Thyroid gland (tissue), 4 donors: ENCODE measurements at regions not wholly inside any gene's neighbourhood (a gene's known extent, or its start where the extent isn't known, plus 50 kb on each side); places are given as distances from the start of the nearest gene placed in this dataset.

Experiments
- DNase-seq, 2 donors: peaks; one replicate each; pipeline ENCODE4 v3.0.0-alpha.2; 2019
- H3K27ac ChIP-seq, 3 donors: fragments of 200-600 bp; sonication (generic); 1 replicate in 2 of 3; 2 replicates in 1 of 3; pipeline ENCODE4 v1.5.1; 2016 to 2019; ENCODE audit warnings: mild to moderate bottlenecking in 1 of 3, moderate library complexity in 1 of 3
- H3K27me3 ChIP-seq: fragments of 200-600 bp; sonication (generic); one replicate; pipeline ENCODE4 v1.5.1; 2019
- H3K36me3 ChIP-seq, 2 donors: fragments of 200-600 bp; sonication (generic); one replicate each; pipeline ENCODE4 v1.5.1; 2016 to 2019
- H3K4me1 ChIP-seq, 2 donors: fragments of 200-600 bp; sonication (generic); one replicate each; pipeline ENCODE4 v1.5.1; 2017 to 2019
- H3K4me3 ChIP-seq, 3 donors: fragments of 200-600 bp; sonication (generic); replicated peaks in 1 of 3; 1 replicate in 2 of 3; 2 replicates in 1 of 3; pipeline ENCODE4 v1.5.1; 2016; ENCODE audit warnings: mild to moderate bottlenecking in 1 of 3
- H3K9me3 ChIP-seq: fragments of 200-600 bp; sonication (generic); one replicate; pipeline ENCODE4 v1.5.1; 2017
- POLR2A ChIP-seq, 2 donors: fragments of 450-650 bp; IDR thresholded peaks; one replicate each; pipeline ENCODE4 v1.6.1; 2017; ENCODE audit warnings: antibody characterized with exemption in 2 of 2, mild to moderate bottlenecking in 2 of 2, moderate library complexity in 1 of 2
- WGBS, 2 donors: methylation state at CpG; one replicate each; pipeline ENCODE4 v1.1.5; 2017; 5-methylcytosine and 5-hydroxymethylcytosine counted together
- intact Hi-C: fragments of 100-400 bp; cut with DNase I; formaldehyde crosslinking; loops from one replicate; pipeline ENCODE4 v1.15.1; 2023
- TF ChIP-seq, protein P1 (sequence below), 6 experiments: fragments of 200-600 bp in 3 of 6; fragments of 450-650 bp in 3 of 6; sonication (generic) in 3 of 6; IDR thresholded peaks; one replicate each; pipeline ENCODE4 v1.5.1; 2016 to 2019; ENCODE audit warnings: antibody characterized with exemption in 6 of 6, mild to moderate bottlenecking in 2 of 6, inconsistent platforms in 1 of 6, moderate library complexity in 1 of 6

DNA sequence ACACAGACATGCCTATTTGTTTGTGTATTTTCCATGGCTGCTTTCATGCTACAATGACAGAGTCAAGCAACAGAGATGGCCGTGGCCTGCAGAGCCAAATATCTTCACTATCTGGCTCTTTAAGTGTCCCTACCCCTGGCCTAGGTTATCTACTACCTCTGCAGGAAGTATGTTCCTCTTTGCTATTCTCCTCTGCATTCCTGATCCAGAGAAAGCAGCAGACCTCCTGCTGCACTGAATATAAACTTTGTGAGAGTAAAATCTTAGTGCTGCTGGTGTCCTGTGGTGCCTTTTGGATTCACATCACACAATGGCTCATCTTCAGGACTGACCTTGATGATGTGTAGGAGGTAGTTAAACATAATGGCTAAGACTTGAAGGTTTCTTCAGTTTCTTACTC is 233.4 kb downstream of the IPO8 start:
- Histone ChIP-seq H3K4me1 (no peaks in the 10 kb centered on the region), H3K4me3 (no peak overlapping the region), H3K9me3 (no peaks in the 10 kb centered on the region), H3K27ac (no peak overlapping the region), H3K27me3 (no peaks in the 10 kb centered on the region), H3K36me3 (no peaks in the 10 kb centered on the region)
- TF ChIP-seq, protein P1, sequence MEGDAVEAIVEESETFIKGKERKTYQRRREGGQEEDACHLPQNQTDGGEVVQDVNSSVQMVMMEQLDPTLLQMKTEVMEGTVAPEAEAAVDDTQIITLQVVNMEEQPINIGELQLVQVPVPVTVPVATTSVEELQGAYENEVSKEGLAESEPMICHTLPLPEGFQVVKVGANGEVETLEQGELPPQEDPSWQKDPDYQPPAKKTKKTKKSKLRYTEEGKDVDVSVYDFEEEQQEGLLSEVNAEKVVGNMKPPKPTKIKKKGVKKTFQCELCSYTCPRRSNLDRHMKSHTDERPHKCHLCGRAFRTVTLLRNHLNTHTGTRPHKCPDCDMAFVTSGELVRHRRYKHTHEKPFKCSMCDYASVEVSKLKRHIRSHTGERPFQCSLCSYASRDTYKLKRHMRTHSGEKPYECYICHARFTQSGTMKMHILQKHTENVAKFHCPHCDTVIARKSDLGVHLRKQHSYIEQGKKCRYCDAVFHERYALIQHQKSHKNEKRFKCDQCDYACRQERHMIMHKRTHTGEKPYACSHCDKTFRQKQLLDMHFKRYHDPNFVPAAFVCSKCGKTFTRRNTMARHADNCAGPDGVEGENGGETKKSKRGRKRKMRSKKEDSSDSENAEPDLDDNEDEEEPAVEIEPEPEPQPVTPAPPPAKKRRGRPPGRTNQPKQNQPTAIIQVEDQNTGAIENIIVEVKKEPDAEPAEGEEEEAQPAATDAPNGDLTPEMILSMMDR (IDR thresholded peaks at IDR 0.05) = no peak
- no peak for TF ChIP-seq POLR2A (IDR thresholded peaks at IDR 0.05)
- WGBS, 2 donors = 80 to 90% methylated on average over 1 of the region's 1 CpG
- DNase-seq = no peak
- intact Hi-C loops = no loop called here

DNA sequence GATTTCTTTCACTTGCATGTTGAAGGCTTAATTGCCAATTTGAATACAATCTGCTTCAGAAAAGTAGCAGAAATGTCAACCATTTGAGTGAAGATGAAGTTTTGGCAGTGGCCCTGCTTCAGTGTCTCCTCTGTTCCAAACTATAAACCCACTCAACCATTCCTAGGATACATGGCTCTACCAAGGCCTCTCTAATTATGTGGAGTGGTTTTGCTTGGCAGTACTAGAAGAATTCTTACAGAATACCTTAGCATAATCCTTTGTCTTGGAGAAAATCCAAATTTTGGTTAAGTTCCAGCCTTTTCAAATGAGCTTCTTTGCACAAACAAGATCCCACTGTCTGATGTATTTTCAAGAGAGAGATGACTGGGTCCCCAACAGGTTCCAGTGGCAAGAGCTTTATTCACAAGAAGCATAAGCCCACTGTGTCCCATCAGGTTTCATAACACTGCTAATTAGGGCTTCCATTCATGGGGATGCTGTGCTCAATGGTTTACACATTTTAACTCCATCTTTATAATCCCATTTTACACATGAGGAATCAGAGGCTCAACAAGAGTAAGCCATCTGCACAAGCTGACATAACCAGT is 234.5 kb downstream of the IPO8 start:
- TF ChIP-seq, protein P1 (IDR thresholded peaks at IDR 0.05) = no peak
- no peak for TF ChIP-seq POLR2A (IDR thresholded peaks at IDR 0.05)
- H3K27ac ChIP-seq = no peak overlapping the region
- peak; percentile 25 to 44 for DNase-seq
- no peaks in the 10 kb centered on the region for H3K4me1 ChIP-seq
- no peaks in the 10 kb centered on the region for H3K9me3 ChIP-seq
- no peak overlapping the region for H3K4me3 ChIP-seq
- no peaks in the 10 kb centered on the region for H3K36me3 ChIP-seq
- intact Hi-C loops = no loop called here
- no peaks in the 10 kb centered on the region for H3K27me3 ChIP-seq

DNA sequence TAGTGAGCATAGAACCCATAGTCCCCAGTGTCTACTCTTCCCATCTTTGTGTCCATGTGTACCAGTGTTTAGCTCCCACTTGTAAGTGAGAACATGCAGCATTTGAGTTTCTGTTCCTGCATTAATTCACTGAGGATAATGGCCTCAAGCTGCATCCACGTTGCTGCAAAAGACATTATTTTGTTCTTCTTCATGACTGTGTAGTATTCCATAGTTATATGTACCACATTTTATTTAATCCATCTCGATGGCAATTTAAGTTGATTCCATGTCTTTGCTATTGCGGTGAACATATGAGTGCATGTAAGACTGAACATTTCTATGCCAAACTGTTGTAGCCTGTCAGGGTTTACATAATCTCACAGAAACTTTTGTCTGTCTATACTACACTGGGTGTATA is 237.2 kb downstream of the IPO8 start:
- TF ChIP-seq POLR2A (IDR thresholded peaks at IDR 0.05) = no peak
- TF ChIP-seq, protein P1 (IDR thresholded peaks at IDR 0.05) = no peak
- DNase-seq = no peak
- WGBS, 2 donors = 88 to 92% methylated on average over 3 of the region's 3 CpGs

DNA sequence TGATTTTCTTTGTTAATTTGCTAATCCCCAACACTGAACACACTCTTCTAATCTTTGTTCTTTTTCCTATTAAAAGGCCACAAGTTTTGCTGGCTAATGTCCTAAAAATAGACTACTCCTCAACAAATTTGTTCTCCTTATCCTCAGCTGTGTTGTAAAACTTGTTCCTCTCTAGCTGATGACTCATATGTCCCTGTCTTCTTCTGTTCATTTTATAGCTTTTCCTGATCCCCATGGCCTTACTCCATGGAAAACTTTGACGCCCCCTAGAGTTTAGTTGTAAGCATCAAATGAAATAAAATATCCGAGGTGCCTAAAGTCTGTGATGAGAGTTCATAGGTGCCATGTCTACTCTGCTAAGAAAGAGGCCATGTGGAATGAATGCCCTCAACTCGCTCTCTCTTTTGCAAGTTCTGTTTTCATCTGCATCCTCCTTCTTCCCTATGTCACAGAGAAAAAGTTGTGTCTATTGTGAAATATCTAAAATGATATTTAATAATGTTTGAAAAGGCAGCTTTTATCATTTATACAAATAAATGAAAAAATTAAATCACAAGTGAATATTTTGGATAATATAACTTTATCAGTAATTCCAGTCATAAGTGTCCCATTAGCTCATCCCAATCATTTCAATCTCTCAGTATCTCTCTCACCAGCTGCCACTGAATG is 237.9 kb downstream of the IPO8 start:
- DNase-seq = no peak
- 45 to 56% methylated on average over 3 of the region's 3 CpGs for WGBS, 2 donors
- H3K4me1 ChIP-seq = no peaks in the 10 kb centered on the region
- no peaks in the 10 kb centered on the region for H3K9me3 ChIP-seq
- no peak for TF ChIP-seq POLR2A (IDR thresholded peaks at IDR 0.05)
- TF ChIP-seq, protein P1 (IDR thresholded peaks at IDR 0.05) = no peak
- no peaks in the 10 kb centered on the region for H3K27me3 ChIP-seq
- H3K4me3 ChIP-seq = no peak overlapping the region
- H3K36me3 ChIP-seq = no peaks in the 10 kb centered on the region
- intact Hi-C loops = no loop called here
- H3K27ac ChIP-seq = no peak overlapping the region

More for the DNA sequence above, 237.2 kb downstream of the IPO8 start:
- H3K27me3 ChIP-seq = no peaks in the 10 kb centered on the region
- no peak overlapping the region for H3K4me3 ChIP-seq
- no peaks in the 10 kb centered on the region for H3K4me1 ChIP-seq
- H3K9me3 ChIP-seq = no peaks in the 10 kb centered on the region
- intact Hi-C loops = no loop called here
- H3K36me3 ChIP-seq = no peaks in the 10 kb centered on the region
- H3K27ac ChIP-seq = no peak overlapping the region

DNA sequence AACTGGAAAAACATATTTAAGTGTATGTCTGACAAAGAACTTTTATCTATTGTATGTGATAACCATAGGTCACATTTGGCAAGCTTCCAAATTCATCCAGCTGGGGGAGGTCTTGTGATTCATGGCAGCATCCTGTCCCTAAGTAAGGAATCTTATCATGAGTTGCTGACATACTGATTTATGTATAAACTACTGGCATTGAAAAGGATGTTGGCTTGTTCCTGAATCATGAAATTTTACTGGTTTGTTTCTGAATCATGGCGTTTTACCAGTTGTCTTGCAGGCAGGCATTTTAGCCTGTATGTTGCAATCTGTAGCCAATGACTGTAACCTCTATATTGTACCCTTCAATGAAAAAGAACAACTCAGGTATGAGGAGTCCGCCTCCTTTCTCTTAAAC is 244.8 kb downstream of the IPO8 start:
- Histone ChIP-seq H3K36me3 (no peaks in the 10 kb centered on the region), H3K4me1 (no peaks in the 10 kb centered on the region), H3K4me3 (no peak overlapping the region), H3K9me3 (no peaks in the 10 kb centered on the region), H3K27me3 (no peaks in the 10 kb centered on the region), H3K27ac (no peak overlapping the region)
- DNase-seq = no peak
- intact Hi-C loops = no loop called here
- 82 to 91% methylated on average over 2 of the region's 2 CpGs for WGBS, 2 donors
- TF ChIP-seq, protein P1 (IDR thresholded peaks at IDR 0.05) = no peak
- no peak for TF ChIP-seq POLR2A (IDR thresholded peaks at IDR 0.05)
